Keratinocyte (primary cell): ENCODE measurements at regions not wholly inside any gene's neighbourhood (a gene's known extent, or its start where the extent isn't known, plus 50 kb on each side); places are given as distances from the start of the nearest gene placed in this dataset.

Experiments
- EZH2 ChIP-seq: IDR thresholded peaks from one replicate; pipeline ENCODE4 v1.6.1; 2012; ENCODE audit warnings: inconsistent platforms, mild to moderate bottlenecking, low read length, moderate library complexity
- TF ChIP-seq, protein P1 (sequence below), 3 experiments: IDR thresholded peaks in 1 of 3; conservative IDR thresholded peaks in 1 of 3; optimal IDR thresholded peaks in 1 of 3; 2 replicates in 2 of 3; 3 replicates in 1 of 3; pipeline versions ENCODE3 to v1.5.1; 2011; ENCODE audit warnings: low read length in 3 of 3, mild to moderate bottlenecking in 3 of 3, moderate library complexity in 2 of 3, control low read depth in 1 of 3, inconsistent platforms in 1 of 3; ENCODE audit not compliant: insufficient read depth in 2 of 3; ENCODE audit errors: extremely low read depth in 1 of 3

GRCh38 chr5:174542471-174542870 lies 181.9 kb upstream of the MSX2 start:
- TF ChIP-seq, protein P1, sequence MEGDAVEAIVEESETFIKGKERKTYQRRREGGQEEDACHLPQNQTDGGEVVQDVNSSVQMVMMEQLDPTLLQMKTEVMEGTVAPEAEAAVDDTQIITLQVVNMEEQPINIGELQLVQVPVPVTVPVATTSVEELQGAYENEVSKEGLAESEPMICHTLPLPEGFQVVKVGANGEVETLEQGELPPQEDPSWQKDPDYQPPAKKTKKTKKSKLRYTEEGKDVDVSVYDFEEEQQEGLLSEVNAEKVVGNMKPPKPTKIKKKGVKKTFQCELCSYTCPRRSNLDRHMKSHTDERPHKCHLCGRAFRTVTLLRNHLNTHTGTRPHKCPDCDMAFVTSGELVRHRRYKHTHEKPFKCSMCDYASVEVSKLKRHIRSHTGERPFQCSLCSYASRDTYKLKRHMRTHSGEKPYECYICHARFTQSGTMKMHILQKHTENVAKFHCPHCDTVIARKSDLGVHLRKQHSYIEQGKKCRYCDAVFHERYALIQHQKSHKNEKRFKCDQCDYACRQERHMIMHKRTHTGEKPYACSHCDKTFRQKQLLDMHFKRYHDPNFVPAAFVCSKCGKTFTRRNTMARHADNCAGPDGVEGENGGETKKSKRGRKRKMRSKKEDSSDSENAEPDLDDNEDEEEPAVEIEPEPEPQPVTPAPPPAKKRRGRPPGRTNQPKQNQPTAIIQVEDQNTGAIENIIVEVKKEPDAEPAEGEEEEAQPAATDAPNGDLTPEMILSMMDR (optimal IDR thresholded peaks at IDR 0.05 in 1 of 3, IDR thresholded peaks at IDR 0.05 in 1 of 3, conservative IDR thresholded peaks at IDR 0.05 in 1 of 3; ENCODE audit: extremely low read depth in 1 of 3, insufficient read depth in 2 of 3, low read length in 3 of 3), result no peak
- no peak for TF ChIP-seq EZH2
